Endothelial cell of umbilical vein (primary cell): ENCODE measurements at regions not wholly inside any gene's neighbourhood (a gene's known extent, or its start where the extent isn't known, plus 50 kb on each side); places are given as distances from the start of the nearest gene placed in this dataset.

Experiments
- BruUV-seq: library from RNA; stranded (reverse); fragments of 400-500 nt; replicated peaks from 2 replicates; lab custom pipeline; 2021; lab: Mats Ljungman, UMichigan
- CTCF ChIA-PET: fragments of 300-600, 350-600 bp; sonication (Branson Sonifier 250); formaldehyde crosslinking; loops from one replicate; lab custom pipeline; 2021; ENCODE audit warnings: antibody characterized with exemption, inconsistent platforms; lab: Charles Lee
- POLR2A ChIA-PET: fragments of 300-600, 350-600 bp; sonication (Branson Sonifier 250); formaldehyde crosslinking; loops from one replicate; lab custom pipeline; 2021; ENCODE audit warnings: antibody characterized with exemption, inconsistent platforms; lab: Charles Lee
- DNase-seq: peaks from one replicate; pipeline ENCODE4 v3.0.0-alpha.2; 2011; ENCODE audit warnings: low read depth, low spot score
- FAIRE-seq: peaks from 2 replicates; lab custom pipeline; 2011; peaks lifted over from hg19 to GRCh38; lab: Jason Lieb, UNC
- H2AFZ ChIP-seq: 2 replicates; pipeline ENCODE4 v1.6.0; 2012; ENCODE audit warnings: low read depth, low read length, control low read depth, inconsistent platforms
- H3K27ac ChIP-seq: 2 replicates; pipeline ENCODE4 v1.5.1; 2011; ENCODE audit warnings: low read depth, mild to moderate bottlenecking, control low read depth, low read length, moderate library complexity; ENCODE audit not compliant: insufficient read depth
- H3K27me3 ChIP-seq, 2 experiments: 2 replicates each; pipeline versions ENCODE4 v1.6.0 to v1.6.1; 2011; ENCODE audit warnings: low read length in 2 of 2, mixed read lengths in 1 of 2; ENCODE audit not compliant: control insufficient read depth in 2 of 2, insufficient read depth in 2 of 2
- H3K36me3 ChIP-seq, 2 experiments: 2 replicates in 1 of 2; 3 replicates in 1 of 2; pipeline ENCODE4 v1.5.1; 2011; ENCODE audit warnings: low read length in 2 of 2, mild to moderate bottlenecking in 1 of 2, moderate library complexity in 1 of 2; ENCODE audit not compliant: control insufficient read depth in 2 of 2, insufficient read depth in 2 of 2; ENCODE audit errors: extremely low read depth in 1 of 2
- H3K4me1 ChIP-seq: 3 replicates; pipeline ENCODE4 v1.5.1; 2011; ENCODE audit warnings: mild to moderate bottlenecking, low read length; ENCODE audit not compliant: control insufficient read depth, insufficient read depth; ENCODE audit errors: extremely low read depth
- H3K4me2 ChIP-seq: 2 replicates; pipeline ENCODE4 v1.6.1; 2011; ENCODE audit warnings: low read length, control low read depth, mixed read lengths; ENCODE audit not compliant: insufficient read depth
- H3K4me3 ChIP-seq, 3 experiments: fragments of 200-600 bp in 1 of 3; sonication (generic), shearing (Covaris generic) in 1 of 3; replicated peaks in 1 of 3; 2 replicates each; pipeline ENCODE4 v1.5.1; 2011 to 2016; ENCODE audit warnings: control low read depth in 3 of 3, low read length in 3 of 3, mild to moderate bottlenecking in 2 of 3, inconsistent platforms in 1 of 3, low read depth in 1 of 3, moderate library complexity in 1 of 3; ENCODE audit not compliant: insufficient read depth in 1 of 3
- H3K79me2 ChIP-seq: 2 replicates; pipeline ENCODE4 v1.6.0; 2012; ENCODE audit warnings: low read length, inconsistent platforms; ENCODE audit not compliant: control insufficient read depth, insufficient read depth
- H3K9ac ChIP-seq: replicated peaks from 2 replicates; pipeline ENCODE3; 2011; ENCODE audit warnings: low read length, control low read depth; ENCODE audit not compliant: insufficient read depth; ENCODE audit errors: extremely low read depth
- H3K9me1 ChIP-seq: replicated peaks from 3 replicates; pipeline ENCODE4 v1.6.0; 2011; ENCODE audit warnings: mild to moderate bottlenecking, low read length; ENCODE audit not compliant: control insufficient read depth, insufficient read depth; ENCODE audit errors: extremely low read depth
- H3K9me3 ChIP-seq: replicated peaks from 2 replicates; pipeline ENCODE4 v1.5.1; 2012; ENCODE audit warnings: low read length, inconsistent platforms; ENCODE audit not compliant: control insufficient read depth, insufficient read depth
- H4K20me1 ChIP-seq: replicated peaks from 2 replicates; pipeline ENCODE3; 2011; ENCODE audit warnings: mild to moderate bottlenecking, low read length; ENCODE audit not compliant: control insufficient read depth, insufficient read depth; ENCODE audit errors: extremely low read depth
- CTCF ChIP-seq, 2 donors: IDR thresholded peaks; 1 replicate in 1 of 2; 2 replicates in 1 of 2; pipeline ENCODE4 v1.5.1; 2011; ENCODE audit warnings: low read length in 2 of 2, mild to moderate bottlenecking in 2 of 2, moderate library complexity in 2 of 2, control low read depth in 1 of 2, inconsistent platforms in 1 of 2, low read depth in 1 of 2; ENCODE audit not compliant: insufficient read depth in 1 of 2; ENCODE audit errors: extremely low read depth in 1 of 2
- EZH2 ChIP-seq: IDR thresholded peaks from 2 replicates; pipeline ENCODE4 v1.6.1; 2012; ENCODE audit warnings: borderline replicate concordance, low read depth, mild to moderate bottlenecking, moderate library complexity, low read length, inconsistent platforms; ENCODE audit not compliant: severe bottlenecking
- FOS ChIP-seq: IDR thresholded peaks from 2 replicates; pipeline ENCODE4 v1.6.1; 2011; ENCODE audit warnings: mild to moderate bottlenecking, low read length, moderate library complexity, borderline replicate concordance; ENCODE audit not compliant: insufficient read depth
- GATA2 ChIP-seq: IDR thresholded peaks from 2 replicates; pipeline ENCODE4 v1.7.0; 2011; ENCODE audit warnings: low read depth, mild to moderate bottlenecking, moderate library complexity, mixed read lengths, low read length; ENCODE audit not compliant: insufficient read length, insufficient read depth
- JUN ChIP-seq: IDR thresholded peaks from 2 replicates; pipeline ENCODE4 v1.6.1; 2011; ENCODE audit warnings: borderline replicate concordance, low read depth; ENCODE audit not compliant: insufficient read length, insufficient read depth
- MAX ChIP-seq: IDR thresholded peaks from 2 replicates; pipeline ENCODE4 v1.6.1; 2011; ENCODE audit not compliant: insufficient read depth, insufficient read length
- MYC ChIP-seq: IDR thresholded peaks from one replicate; pipeline ENCODE4 v1.6.1; 2011; ENCODE audit warnings: mild to moderate bottlenecking, low read depth, low read length
- POLR2A ChIP-seq: IDR thresholded peaks from 2 replicates; pipeline ENCODE4 v1.6.1; 2012; ENCODE audit warnings: low read depth, mild to moderate bottlenecking, control low read depth, low read length
- POLR2AphosphoS5 ChIP-seq: IDR thresholded peaks from 2 replicates; pipeline ENCODE4 v1.6.1; 2012; ENCODE audit warnings: low read depth, mild to moderate bottlenecking, control low read depth, low read length, moderate library complexity; ENCODE audit not compliant: insufficient read depth
- dilution Hi-C: fragments of 300-500 bp; cut with MboI; formaldehyde crosslinking; loops from one replicate; pipeline ENCODE4 v1.15.0; 2019; ENCODE audit warnings: low sequenced_read_pairs; ENCODE audit not compliant: extremely low pct_ligation_motif_present
- intact Hi-C: fragments of 100-400 bp; cut with micrococcal nuclease; formaldehyde crosslinking; loops from one replicate; pipeline ENCODE4 v1.10.0; 2022

- intact Hi-C loops (no loop called here), dilution Hi-C loops (no loop called here)
- ChIA-PET CTCF (interaction anchor here (2.3 to 3.7 kb wide), 3 partner anchors 48 to 365 kb away, joined by 7 to 14 read pairs (median 12); no protein-coding TSS in a partner anchor), POLR2A (no interaction called here)
- Histone ChIP-seq H3K36me3 (no peaks in the 10 kb centered on the region), H3K27me3 (no peaks in the 10 kb centered on the region), H3K4me2 (no peak overlapping the region), H3K27ac (no peak overlapping the region), H2AFZ (no peak overlapping the region), H3K9ac (no peak overlapping the region), H3K79me2 (no peaks in the 10 kb centered on the region), H3K4me1 (no peaks in the 10 kb centered on the region), H3K4me3 (no peak overlapping the region), H3K9me3 (no peaks in the 10 kb centered on the region), H4K20me1 (no peaks in the 10 kb centered on the region), H3K9me1 (no peaks in the 10 kb centered on the region)
- no peak for TF ChIP-seq FOS
- peak; percentile 34 for DNase-seq
- BruUV-seq, result no TSS peak
- FAIRE-seq, result no peak
These were observed 137.0 kb upstream of the BMP2 start for GRCh38 chr20:6630514-6630913.

- Histone ChIP-seq H3K9me1 (no peaks in the 10 kb centered on the region), H3K9ac (no peak overlapping the region), H3K36me3 (no peaks in the 10 kb centered on the region), H3K27ac (no peak overlapping the region), H3K27me3 (no peaks in the 10 kb centered on the region), H3K9me3 (no peaks in the 10 kb centered on the region), H3K4me1 (no peaks in the 10 kb centered on the region), H4K20me1 (no peaks in the 10 kb centered on the region), H2AFZ (no peak overlapping the region), H3K4me2 (no peak overlapping the region), H3K4me3 (no peak overlapping the region), H3K79me2 (no peaks in the 10 kb centered on the region)
- dilution Hi-C loops (no loop called here), intact Hi-C loops (loop anchor here (2.0 kb wide), 1 partner anchor 451 kb away; no protein-coding TSS in a partner anchor)
- POLR2A ChIA-PET, result no interaction called here
- BruUV-seq, result no TSS peak
- no peak for FAIRE-seq
- CTCF ChIA-PET, result interaction anchor here (0.9 to 3.7 kb wide), 6 partner anchors 9 to 364 kb away, joined by 3 to 14 read pairs (median 6); no protein-coding TSS in a partner anchor
- no peak for TF ChIP-seq CTCF (IDR thresholded peaks at IDR 0.05; ENCODE audit: extremely low read depth in 1 of 2, insufficient read depth in 1 of 2, low read depth in 1 of 2, low read length in 2 of 2)
- TF ChIP-seq POLR2A, result no peak
- TF ChIP-seq MYC, result no peak
- no peak for TF ChIP-seq POLR2AphosphoS5
- TF ChIP-seq EZH2, result no peak
- TF ChIP-seq FOS, result no peak
- TF ChIP-seq MAX, result no peak
- TF ChIP-seq GATA2, result no peak
- no peak for TF ChIP-seq JUN
- DNase-seq, result no peak
These were observed 137.9 kb upstream of the BMP2 start for GRCh38 chr20:6629564-6629963.
